ENCODE measurements at regions not wholly inside any gene's neighbourhood (a gene's known extent, or its start where the extent isn't known, plus 50 kb on each side); places are given as distances from the start of the nearest gene placed in this dataset.
"Not testable (repeated sequence)": the region's sequence is repeated elsewhere in the genome, so short reads cannot be mapped to it uniquely, and the experiment has no call there.

GRCh38 chr7:93678185-93678584, 103.7 kb upstream of the CALCR start:
- ATAC-seq (ENCODE audit: low read depth in 2 of 2) (no peak), DNase-seq (no peak)
- H3K9me3 Mint-ChIP-seq = peaks cover 0 to 15% (median 1%) of the 10 kb centered on the region in 7 donors
- H3K4me1 Mint-ChIP-seq = no peaks in the 10 kb centered on the region
- peaks cover 0 to 11% (median 0%) of the 10 kb centered on the region in 3 donors for H3K27me3 Mint-ChIP-seq
- no peak overlapping the region for H3K27ac Mint-ChIP-seq
- H3K4me3 Mint-ChIP-seq = no peak overlapping the region
- H3K36me3 Mint-ChIP-seq = no peaks in the 10 kb centered on the region

- peaks cover 0 to 9% (median 0%) of the 10 kb centered on the region in 7 donors for H3K9me3 Mint-ChIP-seq
- H3K36me3 Mint-ChIP-seq = peaks cover 0 to 6% of the 10 kb centered on the region in 2 donors
- peaks cover 10 to 23% (median 22%) of the 10 kb centered on the region in 3 donors for H3K27me3 Mint-ChIP-seq
- H3K4me1 Mint-ChIP-seq = no peaks in the 10 kb centered on the region
- H3K4me3 Mint-ChIP-seq = no peak overlapping the region
- ATAC-seq (ENCODE audit: low read depth in 2 of 2) (no peak), DNase-seq (no peak)
- no peak overlapping the region for H3K27ac Mint-ChIP-seq
Observed at GRCh38 chr7:93663561-93664299, 89.2 kb upstream of the CALCR start.

- not testable (repeated sequence) for H3K4me1 Mint-ChIP-seq; ATAC-seq (ENCODE audit: low read depth in 2 of 2); DNase-seq; H3K4me3 Mint-ChIP-seq; H3K27ac Mint-ChIP-seq; H3K9me3 Mint-ChIP-seq; H3K36me3 Mint-ChIP-seq
- H3K27me3 Mint-ChIP-seq = peaks cover 9 to 22% (median 13%) of the 10 kb centered on the region in 3 donors
Observed at GRCh38 chr7:93658163-93658562, 83.6 kb upstream of the CALCR start.

- ATAC-seq (ENCODE audit: low read depth in 2 of 2) (no peak), DNase-seq (no peak)
- Mint-ChIP-seq H3K4me1 (no peaks in the 10 kb centered on the region), H3K4me3 (no peak overlapping the region), H3K9me3 (no peaks in the 10 kb centered on the region), H3K27ac (no peak overlapping the region), H3K36me3 (no peaks in the 10 kb centered on the region), H3K27me3 (peaks cover 0 to 17% (median 0%) of the 10 kb centered on the region in 3 donors)
Observed at GRCh38 chr7:93651603-93652159, 77.2 kb upstream of the CALCR start.

GRCh38 chr7:93646538-93646937, 72.0 kb upstream of the CALCR start:
- no peak overlapping the region for H3K27ac Mint-ChIP-seq
- H3K36me3 Mint-ChIP-seq = no peaks in the 10 kb centered on the region
- peaks cover 0 to 2% (median 0%) of the 10 kb centered on the region in 3 donors for H3K27me3 Mint-ChIP-seq
- H3K9me3 Mint-ChIP-seq = no peaks in the 10 kb centered on the region
- ATAC-seq (ENCODE audit: low read depth in 2 of 2) (no peak), DNase-seq (no peak)
- H3K4me1 Mint-ChIP-seq = no peaks in the 10 kb centered on the region
- no peak overlapping the region for H3K4me3 Mint-ChIP-seq

GRCh38 chr7:93636276-93636675, 61.8 kb upstream of the CALCR start:
- ATAC-seq (ENCODE audit: low read depth in 2 of 2) = no peak
- Mint-ChIP-seq H3K27me3 (peaks cover 19 to 30% (median 26%) of the 10 kb centered on the region in 3 donors), H3K36me3 (no peaks in the 10 kb centered on the region), H3K4me3 (no peak overlapping the region), H3K4me1 (no peaks in the 10 kb centered on the region), H3K27ac (no peak overlapping the region), H3K9me3 (peaks cover 0 to 2% (median 0%) of the 10 kb centered on the region in 7 donors)
- no peak for DNase-seq

GRCh38 chr7:93632371-93632770, 57.8 kb upstream of the CALCR start:
- ATAC-seq (ENCODE audit: low read depth in 2 of 2) (no peak), DNase-seq (no peak)
- no peaks in the 10 kb centered on the region for H3K4me1 Mint-ChIP-seq
- no peak overlapping the region for H3K27ac Mint-ChIP-seq
- peaks cover 19 to 30% (median 30%) of the 10 kb centered on the region in 3 donors for H3K27me3 Mint-ChIP-seq
- no peak overlapping the region for H3K4me3 Mint-ChIP-seq
- H3K9me3 Mint-ChIP-seq = peaks cover 0 to 2% (median 0%) of the 10 kb centered on the region in 7 donors
- no peaks in the 10 kb centered on the region for H3K36me3 Mint-ChIP-seq

- DNase-seq (no peak), ATAC-seq (ENCODE audit: low read depth in 2 of 2) (no peak)
- no peaks in the 10 kb centered on the region for H3K4me1 Mint-ChIP-seq
- H3K9me3 Mint-ChIP-seq = no peaks in the 10 kb centered on the region
- no peak overlapping the region for H3K4me3 Mint-ChIP-seq
- H3K27me3 Mint-ChIP-seq = peaks cover 13 to 18% (median 17%) of the 10 kb centered on the region in 3 donors
- no peaks in the 10 kb centered on the region for H3K36me3 Mint-ChIP-seq
- H3K27ac Mint-ChIP-seq = no peak overlapping the region
Observed at GRCh38 chr7:93629291-93629801, 54.8 kb upstream of the CALCR start.

- Mint-ChIP-seq H3K9me3 (no peaks in the 10 kb centered on the region), H3K36me3 (no peaks in the 10 kb centered on the region), H3K4me1 (no peaks in the 10 kb centered on the region), H3K27ac (no peak overlapping the region), H3K27me3 (peaks cover 7 to 10% (median 7%) of the 10 kb centered on the region in 3 donors), H3K4me3 (no peak overlapping the region)
- no peak for ATAC-seq (ENCODE audit: low read depth in 2 of 2)
- DNase-seq = no peak
Observed at GRCh38 chr7:93626869-93627268, 52.3 kb upstream of the CALCR start.

All from naive B cell (primary cell).